Effector memory CD4-positive, alpha-beta T cell (primary cell): ENCODE measurements at regions not wholly inside any gene's neighbourhood (a gene's known extent, or its start where the extent isn't known, plus 50 kb on each side); places are given as distances from the start of the nearest gene placed in this dataset.

Experiments
- DNase-seq, 3 donors: peaks; one replicate each; pipeline ENCODE4 v3.0.0-alpha.2; 2020
- H3K27ac ChIP-seq: 2 replicates; pipeline ENCODE4 v1.7.0; 2013; ENCODE audit warnings: mild to moderate bottlenecking, low read length, moderate library complexity; ENCODE audit not compliant: insufficient read depth, poor library complexity, severe bottlenecking
- H3K27me3 ChIP-seq: replicated peaks from 2 replicates; pipeline ENCODE4 v1.7.0; 2013; ENCODE audit warnings: mild to moderate bottlenecking, low read length; ENCODE audit not compliant: insufficient read depth, control insufficient read depth, poor library complexity, severe bottlenecking
- H3K36me3 ChIP-seq: 2 replicates; pipeline ENCODE4 v1.7.0; 2013; ENCODE audit warnings: mild to moderate bottlenecking, low read length, moderate library complexity; ENCODE audit not compliant: control insufficient read depth, insufficient read depth
- H3K4me1 ChIP-seq: 2 replicates; pipeline ENCODE4 v1.7.0; 2013; ENCODE audit warnings: low read length, mild to moderate bottlenecking; ENCODE audit not compliant: control insufficient read depth, insufficient read depth, poor library complexity, severe bottlenecking
- H3K4me3 ChIP-seq: 2 replicates; pipeline ENCODE4 v1.7.0; 2013; ENCODE audit warnings: low read length, low read depth, mild to moderate bottlenecking; ENCODE audit not compliant: insufficient read depth, poor library complexity, severe bottlenecking
- H3K9me3 ChIP-seq: 2 replicates; pipeline ENCODE4 v1.7.0; 2013; ENCODE audit warnings: mild to moderate bottlenecking, low read length, moderate library complexity; ENCODE audit not compliant: control insufficient read depth

DNA sequence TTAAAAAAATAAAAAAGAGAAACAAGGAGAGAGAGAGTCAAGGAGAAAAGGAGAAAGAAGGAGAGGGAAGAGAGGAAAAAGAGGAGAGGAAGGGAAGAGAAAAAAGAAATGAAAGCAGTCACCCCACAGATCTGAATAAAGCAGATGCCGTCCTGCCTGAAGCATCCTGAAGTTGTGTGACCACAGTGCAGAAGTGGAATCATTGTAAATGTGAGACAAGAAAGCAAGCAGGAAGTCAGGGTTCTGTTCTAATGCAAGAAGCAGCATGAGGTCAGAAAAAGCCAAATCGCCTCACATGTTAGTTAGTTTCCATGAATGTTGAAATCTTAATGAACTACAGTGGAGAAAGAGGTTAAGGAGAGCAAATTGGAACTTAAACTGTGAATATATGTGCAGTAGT, 692.5 kb downstream of the CENPC start:
- Histone ChIP-seq H3K9me3 (no peaks in the 10 kb centered on the region), H3K36me3 (no peaks in the 10 kb centered on the region), H3K4me1 (no peaks in the 10 kb centered on the region)

DNA sequence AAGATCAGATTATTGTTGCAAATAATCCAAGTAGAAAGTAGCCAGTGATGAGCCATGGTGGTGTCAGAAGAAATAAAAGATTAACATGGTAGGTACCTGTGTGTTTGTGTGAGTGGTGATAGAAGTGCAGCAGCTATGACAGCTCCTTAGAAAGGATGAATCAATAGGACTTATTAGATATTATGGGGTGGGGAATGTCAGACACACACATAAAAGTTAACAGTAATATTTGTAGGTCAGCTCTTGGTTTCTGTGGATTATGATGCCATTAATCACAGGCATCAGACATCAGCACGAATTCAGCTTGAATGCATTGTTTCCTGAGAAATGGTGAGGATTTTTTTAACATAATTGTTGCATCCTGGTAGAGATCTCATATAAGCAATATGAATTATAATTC, 695.7 kb downstream of the CENPC start:
- Histone ChIP-seq H3K4me1 (no peaks in the 10 kb centered on the region), H3K36me3 (no peaks in the 10 kb centered on the region), H3K9me3 (no peaks in the 10 kb centered on the region), H3K27me3 (no peaks in the 10 kb centered on the region), H3K27ac (no peak overlapping the region), H3K4me3 (no peak overlapping the region)
- no peak for DNase-seq

More for the DNA sequence above, 692.5 kb downstream of the CENPC start:
- no peak overlapping the region for H3K4me3 ChIP-seq
- no peak for DNase-seq
- no peak overlapping the region for H3K27ac ChIP-seq
- no peaks in the 10 kb centered on the region for H3K27me3 ChIP-seq

GRCh38 chr4:66842724-66843088, 702.6 kb downstream of the CENPC start:
- Histone ChIP-seq H3K27ac (no peak overlapping the region), H3K9me3 (no peaks in the 10 kb centered on the region), H3K4me1 (no peaks in the 10 kb centered on the region), H3K36me3 (no peaks in the 10 kb centered on the region), H3K4me3 (no peak overlapping the region), H3K27me3 (no peaks in the 10 kb centered on the region)
- no peak for DNase-seq

GRCh38 chr4:66842026-66842723, 703.1 kb downstream of the CENPC start:
- no peaks in the 10 kb centered on the region for H3K4me1 ChIP-seq
- no peak overlapping the region for H3K27ac ChIP-seq
- no peaks in the 10 kb centered on the region for H3K27me3 ChIP-seq
- H3K4me3 ChIP-seq = no peak overlapping the region
- no peaks in the 10 kb centered on the region for H3K36me3 ChIP-seq
- no peak for DNase-seq
- H3K9me3 ChIP-seq = no peaks in the 10 kb centered on the region

DNA sequence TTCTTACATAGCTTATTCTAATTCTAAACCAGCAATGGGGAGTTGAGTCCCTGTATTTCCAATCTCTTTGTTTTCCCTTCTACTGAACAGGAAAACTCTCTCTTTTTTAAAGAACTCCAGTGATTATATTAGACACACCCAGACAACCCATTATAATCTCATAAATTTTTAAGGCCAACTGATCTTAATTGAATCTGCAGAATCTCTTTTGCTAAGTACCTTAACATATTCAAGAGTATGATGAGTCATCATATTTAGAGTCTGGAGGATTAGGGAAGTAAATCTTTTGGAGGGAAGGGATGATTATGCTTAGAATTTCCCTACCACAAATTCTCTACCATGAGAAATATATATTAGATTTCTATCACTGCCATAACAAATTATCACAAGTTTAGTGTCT, 705.1 kb downstream of the CENPC start:
- H3K4me3 ChIP-seq = no peak overlapping the region
- H3K9me3 ChIP-seq = no peaks in the 10 kb centered on the region
- H3K36me3 ChIP-seq = no peaks in the 10 kb centered on the region
- DNase-seq = no peak
- no peaks in the 10 kb centered on the region for H3K4me1 ChIP-seq
- H3K27me3 ChIP-seq = no peaks in the 10 kb centered on the region
- no peak overlapping the region for H3K27ac ChIP-seq

GRCh38 chr4:66837279-66837922, 707.9 kb downstream of the CENPC start:
- Histone ChIP-seq H3K36me3 (no peaks in the 10 kb centered on the region), H3K27ac (no peak overlapping the region), H3K27me3 (no peaks in the 10 kb centered on the region), H3K4me3 (no peak overlapping the region), H3K4me1 (no peaks in the 10 kb centered on the region), H3K9me3 (no peaks in the 10 kb centered on the region)
- DNase-seq = no peak

DNA sequence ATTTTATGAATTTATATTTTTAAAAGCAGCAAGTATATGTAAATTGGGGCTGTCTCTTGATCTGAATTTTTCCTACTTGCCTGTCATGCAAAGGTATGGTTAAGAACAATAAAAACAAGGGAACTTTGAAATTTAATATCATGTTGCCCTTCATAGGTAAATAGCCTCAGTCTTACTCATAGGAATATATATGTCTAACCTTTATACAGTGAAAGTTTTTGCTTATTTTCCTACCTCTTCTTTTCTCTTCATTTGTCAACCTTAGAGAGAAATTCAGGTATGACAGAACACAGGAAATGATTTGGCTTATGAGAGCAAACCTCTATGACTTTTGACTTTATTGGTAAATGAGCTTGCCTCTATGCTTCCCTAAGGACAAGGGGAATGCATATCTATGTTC, 716.0 kb downstream of the CENPC start:
- Histone ChIP-seq H3K4me3 (no peak overlapping the region), H3K27me3 (no peaks in the 10 kb centered on the region), H3K4me1 (no peaks in the 10 kb centered on the region), H3K36me3 (no peaks in the 10 kb centered on the region), H3K27ac (no peak overlapping the region), H3K9me3 (no peaks in the 10 kb centered on the region)
- no peak for DNase-seq

DNA sequence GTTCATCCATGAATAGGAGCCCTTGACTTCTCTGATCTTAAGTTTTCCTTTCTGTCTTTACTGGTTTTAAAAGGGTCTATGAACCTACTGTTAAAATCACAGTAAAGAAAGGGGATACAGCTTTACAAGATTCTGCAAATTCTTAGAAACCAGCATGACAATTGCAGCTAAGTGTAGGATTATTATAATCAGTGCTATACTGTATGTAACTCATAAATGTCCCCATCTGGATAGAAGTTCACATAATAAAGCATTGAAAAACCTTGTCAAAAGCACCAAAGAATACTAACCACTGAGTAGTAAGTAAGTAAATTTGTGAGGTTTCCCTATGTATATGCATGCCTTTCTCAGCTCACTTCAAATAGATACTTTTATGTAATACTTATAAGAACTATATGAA, 724.6 kb downstream of the CENPC start:
- no peak for DNase-seq
- H3K9me3 ChIP-seq = no peaks in the 10 kb centered on the region
- no peaks in the 10 kb centered on the region for H3K36me3 ChIP-seq
- H3K4me3 ChIP-seq = no peak overlapping the region
- H3K27ac ChIP-seq = no peak overlapping the region
- no peaks in the 10 kb centered on the region for H3K4me1 ChIP-seq
- no peaks in the 10 kb centered on the region for H3K27me3 ChIP-seq

GRCh38 chr4:66814277-66814676, 731.0 kb downstream of the CENPC start:
- no peak overlapping the region for H3K27ac ChIP-seq
- no peak for DNase-seq

GRCh38 chr4:66805582-66805981, 739.7 kb downstream of the CENPC start:
- no peaks in the 10 kb centered on the region for H3K36me3 ChIP-seq
- no peak overlapping the region for H3K27ac ChIP-seq
- H3K27me3 ChIP-seq = no peaks in the 10 kb centered on the region
- no peaks in the 10 kb centered on the region for H3K4me1 ChIP-seq
- H3K4me3 ChIP-seq = no peak overlapping the region
- DNase-seq = no peak
- no peaks in the 10 kb centered on the region for H3K9me3 ChIP-seq

More at GRCh38 chr4:66814277-66814676, 731.0 kb downstream of the CENPC start:
- Histone ChIP-seq H3K9me3 (no peaks in the 10 kb centered on the region), H3K36me3 (no peaks in the 10 kb centered on the region), H3K4me1 (no peaks in the 10 kb centered on the region), H3K4me3 (no peak overlapping the region), H3K27me3 (no peaks in the 10 kb centered on the region)
